GM12874 (cell line): ENCODE measurements at regions not wholly inside any gene's neighbourhood (a gene's known extent, or its start where the extent isn't known, plus 50 kb on each side); places are given as distances from the start of the nearest gene placed in this dataset.

Experiments
- CTCF ChIP-seq: IDR thresholded peaks from 2 replicates; pipeline ENCODE4 v1.5.1; 2011; ENCODE audit warnings: low read depth, mild to moderate bottlenecking, control low read depth, low read length, moderate library complexity; ENCODE audit not compliant: insufficient read depth

- TF ChIP-seq CTCF, result no peak
Observed at GRCh38 chr1:14254251-14254650, 344.2 kb upstream of the KAZN start.

GRCh38 chr1:14255233-14255632 is 343.3 kb upstream of the KAZN start:
- no peak for TF ChIP-seq CTCF

GRCh38 chr1:14255711-14256110 is 342.8 kb upstream of the KAZN start:
- TF ChIP-seq CTCF, result no peak

GRCh38 chr1:14259191-14259757 is 339.2 kb upstream of the KAZN start:
- no peak for TF ChIP-seq CTCF

- no peak for TF ChIP-seq CTCF
Observed at GRCh38 chr1:14260480-14260879, 338.0 kb upstream of the KAZN start.

GRCh38 chr1:14261395-14261794 is 337.1 kb upstream of the KAZN start:
- TF ChIP-seq CTCF, result no peak

GRCh38 chr1:14262637-14263036 is 335.8 kb upstream of the KAZN start:
- no peak for TF ChIP-seq CTCF

GRCh38 chr1:14263225-14263624 is 335.3 kb upstream of the KAZN start:
- no peak for TF ChIP-seq CTCF
